ENCODE measurements at regions not wholly inside any gene's neighbourhood (a gene's known extent, or its start where the extent isn't known, plus 50 kb on each side); places are given as distances from the start of the nearest gene placed in this dataset.

DNA sequence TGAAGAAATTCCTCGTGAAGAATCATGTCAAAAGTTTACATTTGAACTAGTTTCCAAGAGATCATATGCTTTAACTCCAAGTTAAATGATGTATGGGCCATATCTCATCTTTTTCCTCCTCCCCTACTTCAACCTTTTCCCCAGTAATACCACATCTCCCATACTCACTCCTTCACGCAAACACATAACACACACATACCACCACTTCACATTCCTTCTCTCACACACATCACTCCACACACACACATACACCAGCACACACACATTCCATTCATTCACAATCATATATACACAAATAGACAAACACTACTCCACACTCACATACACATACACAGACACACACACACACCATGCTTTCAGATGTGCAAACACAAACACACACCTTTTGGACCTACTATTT lies 769.0 kb upstream of the NR2F2 start:
- Histone ChIP-seq H3K4me3 (no peak overlapping the region), H3K9me3 (no peaks in the 10 kb centered on the region)
- TF ChIP-seq, protein P1, sequence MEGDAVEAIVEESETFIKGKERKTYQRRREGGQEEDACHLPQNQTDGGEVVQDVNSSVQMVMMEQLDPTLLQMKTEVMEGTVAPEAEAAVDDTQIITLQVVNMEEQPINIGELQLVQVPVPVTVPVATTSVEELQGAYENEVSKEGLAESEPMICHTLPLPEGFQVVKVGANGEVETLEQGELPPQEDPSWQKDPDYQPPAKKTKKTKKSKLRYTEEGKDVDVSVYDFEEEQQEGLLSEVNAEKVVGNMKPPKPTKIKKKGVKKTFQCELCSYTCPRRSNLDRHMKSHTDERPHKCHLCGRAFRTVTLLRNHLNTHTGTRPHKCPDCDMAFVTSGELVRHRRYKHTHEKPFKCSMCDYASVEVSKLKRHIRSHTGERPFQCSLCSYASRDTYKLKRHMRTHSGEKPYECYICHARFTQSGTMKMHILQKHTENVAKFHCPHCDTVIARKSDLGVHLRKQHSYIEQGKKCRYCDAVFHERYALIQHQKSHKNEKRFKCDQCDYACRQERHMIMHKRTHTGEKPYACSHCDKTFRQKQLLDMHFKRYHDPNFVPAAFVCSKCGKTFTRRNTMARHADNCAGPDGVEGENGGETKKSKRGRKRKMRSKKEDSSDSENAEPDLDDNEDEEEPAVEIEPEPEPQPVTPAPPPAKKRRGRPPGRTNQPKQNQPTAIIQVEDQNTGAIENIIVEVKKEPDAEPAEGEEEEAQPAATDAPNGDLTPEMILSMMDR (IDR thresholded peaks at IDR 0.05): no peak

DNA sequence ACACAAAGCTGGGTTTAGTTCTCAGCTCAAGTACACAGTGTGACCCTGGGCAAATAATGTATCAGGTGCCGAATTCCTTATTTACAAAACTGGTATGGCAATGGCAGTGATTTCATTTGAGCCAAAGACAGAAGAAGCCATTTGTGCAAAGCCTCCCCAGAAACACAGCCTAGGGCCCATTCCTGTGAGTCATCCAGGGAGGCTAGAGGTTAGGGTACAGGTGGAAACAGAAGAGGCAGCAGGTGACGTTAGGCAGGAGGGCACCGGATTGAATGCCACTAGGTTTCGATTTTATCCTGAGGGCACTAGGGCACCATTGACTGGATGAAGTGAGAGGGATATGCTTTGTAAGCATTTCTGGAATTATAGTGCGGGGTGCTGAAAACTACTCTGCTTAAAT lies 766.9 kb upstream of the NR2F2 start:
- TF ChIP-seq, protein P1 (IDR thresholded peaks at IDR 0.05): no peak
- no peaks in the 10 kb centered on the region for H3K27me3 ChIP-seq
- H3K36me3 ChIP-seq: no peaks in the 10 kb centered on the region
- H3K27ac ChIP-seq: no peak overlapping the region
- H3K9me3 ChIP-seq: no peaks in the 10 kb centered on the region
- peaks cover 0 to 2% (median under 1%) of the 10 kb centered on the region in 4 donors for H3K4me1 ChIP-seq
- no peak for DNase-seq
- H3K4me3 ChIP-seq: no peak overlapping the region
- intact Hi-C loops (cut with DNase I; ENCODE audit: low total_unique reads): no loop called here

More for the DNA sequence above, 769.0 kb upstream of the NR2F2 start:
- Histone ChIP-seq H3K27me3 (no peaks in the 10 kb centered on the region), H3K27ac (no peak overlapping the region), H3K36me3 (no peaks in the 10 kb centered on the region), H3K4me1 (peaks cover 0 to 22% (median 15%) of the 10 kb centered on the region in 4 donors)
- intact Hi-C loops (cut with DNase I; ENCODE audit: low total_unique reads): no loop called here
- no peak for DNase-seq

DNA sequence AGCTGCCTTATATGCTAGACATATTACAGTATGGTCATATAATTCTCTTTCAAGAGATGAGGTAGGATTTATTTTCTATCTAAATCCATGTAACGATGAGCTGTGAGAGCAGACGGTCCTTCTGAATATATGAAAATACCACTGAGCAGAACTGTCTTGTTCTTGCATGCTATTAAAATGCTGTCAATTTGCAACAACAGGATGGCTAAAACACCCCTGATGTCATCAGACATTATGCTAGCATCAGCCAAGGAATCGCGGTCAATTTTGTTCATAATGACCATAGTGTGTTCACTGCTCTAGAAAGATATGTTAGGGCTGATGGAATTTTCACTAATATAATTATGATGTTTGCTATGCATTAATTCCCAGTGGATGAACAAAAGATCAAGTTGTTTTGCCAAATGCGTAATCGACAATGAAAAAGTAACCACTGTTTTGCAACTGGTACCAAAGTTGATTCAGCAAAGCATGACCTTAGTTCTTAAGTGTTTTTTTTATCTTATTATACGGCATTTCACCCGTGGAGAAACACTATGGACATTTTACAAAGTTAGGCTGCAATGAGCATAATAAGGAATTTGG lies 765.4 kb upstream of the NR2F2 start:
- Histone ChIP-seq H3K27me3 (no peaks in the 10 kb centered on the region), H3K27ac (no peak overlapping the region), H3K4me3 (no peak overlapping the region), H3K36me3 (no peaks in the 10 kb centered on the region), H3K9me3 (no peaks in the 10 kb centered on the region), H3K4me1 (no peaks in the 10 kb centered on the region)
- no peak for DNase-seq
- intact Hi-C loops (cut with DNase I; ENCODE audit: low total_unique reads): no loop called here
- TF ChIP-seq, protein P1 (IDR thresholded peaks at IDR 0.05): no peak

DNA sequence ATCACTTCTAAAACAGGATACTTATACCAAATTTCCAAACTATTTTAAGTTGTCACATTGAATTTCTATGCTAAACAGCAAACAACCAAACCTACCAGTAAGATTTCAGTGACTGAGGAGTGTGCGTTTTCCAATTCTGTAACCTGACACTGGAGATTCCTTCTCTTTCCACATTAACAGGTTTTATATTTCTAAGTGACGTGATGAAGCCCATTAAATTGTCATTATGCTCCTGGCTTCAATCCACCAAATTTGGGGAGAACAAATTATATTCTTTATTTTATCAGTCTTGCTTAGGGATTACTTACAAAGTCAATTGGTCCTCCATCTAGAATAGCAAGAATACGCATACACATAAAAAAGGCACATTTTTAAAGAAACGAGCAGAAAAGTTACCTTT lies 764.8 kb upstream of the NR2F2 start:
- Histone ChIP-seq H3K4me3 (no peak overlapping the region), H3K9me3 (no peaks in the 10 kb centered on the region), H3K27ac (no peak overlapping the region), H3K36me3 (no peaks in the 10 kb centered on the region), H3K27me3 (no peaks in the 10 kb centered on the region), H3K4me1 (no peaks in the 10 kb centered on the region)
- no peak for DNase-seq
- TF ChIP-seq, protein P1 (IDR thresholded peaks at IDR 0.05): no peak
- intact Hi-C loops (cut with DNase I; ENCODE audit: low total_unique reads): no loop called here

DNA sequence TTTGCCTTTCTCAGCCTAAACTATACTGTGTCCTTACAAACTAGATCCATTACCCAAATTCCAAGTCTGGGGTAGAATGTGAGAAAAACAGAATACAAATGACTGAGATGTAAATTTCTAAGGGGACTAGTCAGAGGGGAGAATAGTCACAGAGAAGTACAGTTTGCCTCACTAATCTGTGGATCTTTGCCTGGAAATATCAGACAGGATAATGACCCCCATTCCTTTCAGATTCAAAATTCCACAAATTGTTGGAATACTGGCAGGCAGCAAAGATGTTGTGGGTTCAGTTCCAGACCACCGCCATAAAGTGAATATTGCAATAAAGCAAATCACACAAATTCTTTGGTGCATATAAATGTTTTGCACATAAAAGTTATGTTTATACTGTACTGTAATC lies 762.8 kb upstream of the NR2F2 start:
- Histone ChIP-seq H3K27me3 (no peaks in the 10 kb centered on the region), H3K9me3 (peaks cover 0 to 2% (median 0%) of the 10 kb centered on the region in 3 donors), H3K4me3 (no peak overlapping the region), H3K36me3 (no peaks in the 10 kb centered on the region), H3K4me1 (no peaks in the 10 kb centered on the region), H3K27ac (no peak overlapping the region)
- TF ChIP-seq, protein P1 (IDR thresholded peaks at IDR 0.05): no peak
- intact Hi-C loops (cut with DNase I; ENCODE audit: low total_unique reads): no loop called here
- DNase-seq: no peak

DNA sequence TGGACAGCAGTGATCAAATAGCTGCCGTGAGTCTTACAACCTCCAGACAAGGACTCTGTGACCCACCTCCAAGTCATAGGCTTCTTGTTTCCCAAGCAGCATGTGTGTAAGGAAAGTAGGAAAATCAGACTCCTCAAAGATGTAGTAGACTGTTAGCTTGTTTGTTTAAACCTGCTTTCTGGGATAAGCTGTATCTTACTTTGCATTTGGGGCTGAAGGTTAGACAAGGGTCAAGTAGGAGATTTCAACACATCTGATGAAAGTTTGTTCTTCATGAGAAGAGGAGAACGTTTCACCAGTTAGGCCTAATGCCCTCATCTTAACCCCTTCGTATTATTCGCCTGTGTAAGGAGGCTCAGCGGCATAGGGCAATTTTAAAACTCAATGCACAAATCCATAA lies 756.4 kb upstream of the NR2F2 start:
- intact Hi-C loops (cut with DNase I; ENCODE audit: low total_unique reads): no loop called here
- Histone ChIP-seq H3K27ac (no peak overlapping the region), H3K4me3 (no peak overlapping the region), H3K9me3 (peaks cover 0 to 3% (median 0%) of the 10 kb centered on the region in 3 donors), H3K4me1 (no peaks in the 10 kb centered on the region), H3K27me3 (no peaks in the 10 kb centered on the region), H3K36me3 (no peaks in the 10 kb centered on the region)
- TF ChIP-seq, protein P1 (IDR thresholded peaks at IDR 0.05): no peak
- DNase-seq: no peak
